ENCODE measurements at regions not wholly inside any gene's neighbourhood (a gene's known extent, or its start where the extent isn't known, plus 50 kb on each side); places are given as distances from the start of the nearest gene placed in this dataset.

DNA sequence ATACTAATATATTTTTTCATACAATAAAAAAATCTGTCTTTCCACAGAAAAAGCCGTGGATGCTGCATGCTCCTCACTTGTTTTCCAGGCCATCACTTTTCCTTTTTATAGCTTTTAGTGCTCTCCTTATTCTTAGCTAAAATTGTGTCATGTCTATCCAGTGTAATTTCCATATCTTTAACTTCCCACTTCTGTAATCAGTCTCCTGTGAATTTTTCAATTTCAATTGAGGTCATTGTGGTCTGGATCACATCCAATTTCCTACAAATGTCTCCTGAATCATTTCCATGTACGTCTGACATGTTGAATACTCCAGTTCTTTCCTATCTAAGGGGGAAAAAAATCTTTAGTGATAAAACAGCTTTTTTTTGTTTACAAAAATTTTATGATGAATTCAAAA is 838.2 kb upstream of the B3GALT2 start:
- no peak overlapping the region for H3K4me3 ChIP-seq
- no peaks in the 10 kb centered on the region for H3K9me3 Mint-ChIP-seq

DNA sequence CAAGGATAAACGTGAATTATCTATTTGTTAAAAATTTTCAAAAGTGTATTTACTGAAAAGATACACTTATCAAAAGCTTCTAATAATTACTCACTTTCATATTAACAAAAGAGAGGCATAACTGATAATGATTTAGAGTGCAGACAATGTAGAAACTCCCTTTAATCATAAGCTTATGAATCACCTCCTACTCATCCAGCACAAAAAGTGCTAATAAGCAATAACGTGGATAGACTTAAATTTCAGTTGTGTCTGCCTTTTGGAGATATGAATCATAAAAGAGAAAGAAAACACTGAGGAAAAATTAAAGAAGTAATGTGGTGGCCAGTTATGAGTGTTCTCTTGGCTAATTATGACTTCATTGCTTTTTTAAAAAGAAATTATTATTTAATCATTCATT is 827.6 kb upstream of the B3GALT2 start:
- no peak overlapping the region for H2AFZ ChIP-seq (replicated peaks)
- H4K20me1 ChIP-seq (ENCODE audit: low read depth), result no peaks in the 10 kb centered on the region
- H3K27ac Mint-ChIP-seq, result no peak overlapping the region
- no peak overlapping the region for H3K27ac ChIP-seq
- H3K36me3 Mint-ChIP-seq, result peaks cover 2% of the 10 kb centered on the region
- H3K9me3 ChIP-seq (ENCODE audit: low read depth), result no peaks in the 10 kb centered on the region
- no peak overlapping the region for H3K4me3 Mint-ChIP-seq
- no peaks in the 10 kb centered on the region for H3K4me1 Mint-ChIP-seq
- H3K4me2 ChIP-seq, result no peak overlapping the region
- no peak for DNase-seq (ENCODE audit: low spot score)
- no peaks in the 10 kb centered on the region for H3K27me3 Mint-ChIP-seq (ENCODE audit: insufficient read depth, low read depth)
- TF ChIP-seq CTCF (IDR thresholded peaks at IDR 0.05) (no peak), EZH2phosphoT487 (IDR thresholded peaks at IDR 0.05) (no peak), EZH2 (IDR thresholded peaks at IDR 0.05) (no peak)
- H3K4me1 ChIP-seq, result no peaks in the 10 kb centered on the region
- no peaks in the 10 kb centered on the region for H3K79me2 ChIP-seq (ENCODE audit: low read depth)
- no peak overlapping the region for H3K4me3 ChIP-seq
- H3F3A ChIP-seq (ENCODE audit: low read depth), result no peaks in the 10 kb centered on the region
- no peaks in the 10 kb centered on the region for H3K36me3 ChIP-seq
- peaks cover 6% of the 10 kb centered on the region for H3K9me3 Mint-ChIP-seq
- H3K27me3 ChIP-seq, result no peaks in the 10 kb centered on the region
- no peak overlapping the region for H3K9ac ChIP-seq

More for the DNA sequence above, 838.2 kb upstream of the B3GALT2 start:
- Histone ChIP-seq H3K36me3 (no peaks in the 10 kb centered on the region), H3K9me3 (ENCODE audit: low read depth) (no peaks in the 10 kb centered on the region), H4K20me1 (ENCODE audit: low read depth) (no peaks in the 10 kb centered on the region), H3K79me2 (ENCODE audit: low read depth) (no peaks in the 10 kb centered on the region), H2AFZ (replicated peaks) (no peak overlapping the region), H3K27ac (no peak overlapping the region), H3K4me1 (no peaks in the 10 kb centered on the region), H3K4me2 (no peak overlapping the region), H3K27me3 (no peaks in the 10 kb centered on the region), H3K9ac (no peak overlapping the region), H3F3A (ENCODE audit: low read depth) (no peaks in the 10 kb centered on the region)
- H3K4me1 Mint-ChIP-seq, result no peaks in the 10 kb centered on the region
- H3K36me3 Mint-ChIP-seq, result no peaks in the 10 kb centered on the region
- H3K27me3 Mint-ChIP-seq (ENCODE audit: insufficient read depth, low read depth), result peaks cover 2% of the 10 kb centered on the region
- H3K27ac Mint-ChIP-seq, result no peak overlapping the region
- H3K4me3 Mint-ChIP-seq, result no peak overlapping the region
- TF ChIP-seq EZH2phosphoT487 (IDR thresholded peaks at IDR 0.05), result no peak
- TF ChIP-seq CTCF (IDR thresholded peaks at IDR 0.05), result no peak
- no peak for TF ChIP-seq EZH2 (IDR thresholded peaks at IDR 0.05)
- DNase-seq (ENCODE audit: low spot score), result no peak

GRCh38 chr1:194013561-194013960 is 827.1 kb upstream of the B3GALT2 start:
- H3K4me1 Mint-ChIP-seq, result no peaks in the 10 kb centered on the region
- no peaks in the 10 kb centered on the region for H3K4me1 ChIP-seq
- no peaks in the 10 kb centered on the region for H3K79me2 ChIP-seq (ENCODE audit: low read depth)
- no peak overlapping the region for H3K4me3 Mint-ChIP-seq
- H3K36me3 ChIP-seq, result no peaks in the 10 kb centered on the region
- no peak for TF ChIP-seq CTCF (IDR thresholded peaks at IDR 0.05)
- no peak for TF ChIP-seq EZH2phosphoT487 (IDR thresholded peaks at IDR 0.05)
- no peak for TF ChIP-seq EZH2 (IDR thresholded peaks at IDR 0.05)
- no peaks in the 10 kb centered on the region for H3K27me3 ChIP-seq
- no peaks in the 10 kb centered on the region for H4K20me1 ChIP-seq (ENCODE audit: low read depth)
- H3K9me3 ChIP-seq (ENCODE audit: low read depth), result no peaks in the 10 kb centered on the region
- H3K9me3 Mint-ChIP-seq, result peaks cover 6% of the 10 kb centered on the region
- no peak overlapping the region for H3K9ac ChIP-seq
- no peaks in the 10 kb centered on the region for H3F3A ChIP-seq (ENCODE audit: low read depth)
- no peak overlapping the region for H2AFZ ChIP-seq (replicated peaks)
- no peak overlapping the region for H3K27ac Mint-ChIP-seq
- H3K27ac ChIP-seq, result no peak overlapping the region
- H3K36me3 Mint-ChIP-seq, result peaks cover 2% of the 10 kb centered on the region
- H3K4me2 ChIP-seq, result no peak overlapping the region
- no peak for DNase-seq (ENCODE audit: low spot score)
- H3K27me3 Mint-ChIP-seq (ENCODE audit: insufficient read depth, low read depth), result no peaks in the 10 kb centered on the region
- H3K4me3 ChIP-seq, result no peak overlapping the region

Data from neural progenitor cell (in vitro differentiated cells).